ENCODE measurements at regions not wholly inside any gene's neighbourhood (a gene's known extent, or its start where the extent isn't known, plus 50 kb on each side); places are given as distances from the start of the nearest gene placed in this dataset.

DNA sequence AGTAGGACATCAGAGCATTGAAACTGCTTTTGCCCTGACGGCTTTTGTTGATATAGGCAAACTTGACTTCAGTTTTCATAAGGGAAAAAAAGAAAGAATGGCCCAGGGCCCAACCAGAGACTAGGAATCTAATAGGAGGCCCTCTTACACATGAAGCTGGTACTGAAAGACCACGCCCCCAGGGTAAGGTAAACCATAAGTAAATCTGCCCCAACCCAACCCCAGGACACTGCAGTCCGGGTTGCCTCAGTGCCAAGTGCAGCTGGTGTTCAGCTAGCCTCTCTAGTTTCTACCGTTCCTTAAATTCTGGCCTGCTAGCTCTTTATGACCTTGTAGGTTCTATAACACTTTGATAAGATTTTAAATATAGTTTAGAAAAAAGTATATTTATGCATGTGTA lies 136.7 kb downstream of the AQP9 start:
- Histone ChIP-seq H3K9ac (ENCODE audit: low read depth in 2 of 2, low read length in 2 of 2) (no peak overlapping the region), H3K27ac (no peak overlapping the region), H3K36me3 (peaks cover 5% of the 10 kb centered on the region), H3K9me3 (no peaks in the 10 kb centered on the region), H3K27me3 (no peaks in the 10 kb centered on the region), H3K4me1 (no peaks in the 10 kb centered on the region), H3K4me3 (no peak overlapping the region)
- DNase-seq = no peak
- TF ChIP-seq, protein P1, sequence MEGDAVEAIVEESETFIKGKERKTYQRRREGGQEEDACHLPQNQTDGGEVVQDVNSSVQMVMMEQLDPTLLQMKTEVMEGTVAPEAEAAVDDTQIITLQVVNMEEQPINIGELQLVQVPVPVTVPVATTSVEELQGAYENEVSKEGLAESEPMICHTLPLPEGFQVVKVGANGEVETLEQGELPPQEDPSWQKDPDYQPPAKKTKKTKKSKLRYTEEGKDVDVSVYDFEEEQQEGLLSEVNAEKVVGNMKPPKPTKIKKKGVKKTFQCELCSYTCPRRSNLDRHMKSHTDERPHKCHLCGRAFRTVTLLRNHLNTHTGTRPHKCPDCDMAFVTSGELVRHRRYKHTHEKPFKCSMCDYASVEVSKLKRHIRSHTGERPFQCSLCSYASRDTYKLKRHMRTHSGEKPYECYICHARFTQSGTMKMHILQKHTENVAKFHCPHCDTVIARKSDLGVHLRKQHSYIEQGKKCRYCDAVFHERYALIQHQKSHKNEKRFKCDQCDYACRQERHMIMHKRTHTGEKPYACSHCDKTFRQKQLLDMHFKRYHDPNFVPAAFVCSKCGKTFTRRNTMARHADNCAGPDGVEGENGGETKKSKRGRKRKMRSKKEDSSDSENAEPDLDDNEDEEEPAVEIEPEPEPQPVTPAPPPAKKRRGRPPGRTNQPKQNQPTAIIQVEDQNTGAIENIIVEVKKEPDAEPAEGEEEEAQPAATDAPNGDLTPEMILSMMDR (IDR thresholded peaks at IDR 0.05) = no peak
- intact Hi-C loops (cut with DNase I) = loop anchor here (10.0 kb wide), 1 partner anchor 480 kb away; no protein-coding TSS in a partner anchor

DNA sequence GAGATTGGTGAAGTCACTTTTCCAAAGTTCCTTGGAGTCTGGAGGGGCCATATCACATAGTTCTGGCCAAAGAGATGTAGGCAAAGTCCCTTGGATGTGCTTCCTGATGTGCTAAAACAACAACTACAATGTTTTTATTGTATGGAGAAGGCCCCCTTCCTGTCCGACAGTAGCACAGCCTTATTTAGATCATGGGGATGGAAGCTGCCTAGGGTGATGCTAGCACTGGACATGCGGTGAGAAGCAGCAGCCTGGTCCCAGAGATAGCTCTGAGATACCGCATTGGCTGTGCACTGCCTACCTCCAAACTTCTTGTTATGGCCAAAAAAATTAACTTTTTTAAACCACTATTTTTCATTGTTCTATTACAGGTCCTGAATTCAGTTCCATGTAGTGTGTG lies 137.6 kb downstream of the AQP9 start:
- H3K9ac ChIP-seq (ENCODE audit: low read depth in 2 of 2, low read length in 2 of 2) = no peak overlapping the region
- TF ChIP-seq, protein P1 (IDR thresholded peaks at IDR 0.05) = no peak
- no peak for DNase-seq
- no peak overlapping the region for H3K27ac ChIP-seq
- no peak overlapping the region for H3K4me3 ChIP-seq
- H3K4me1 ChIP-seq = no peaks in the 10 kb centered on the region
- intact Hi-C loops (cut with DNase I) = loop anchor here (10.0 kb wide), 1 partner anchor 479 kb away; no protein-coding TSS in a partner anchor
- no peaks in the 10 kb centered on the region for H3K9me3 ChIP-seq
- H3K36me3 ChIP-seq = peaks cover 2% of the 10 kb centered on the region
- no peaks in the 10 kb centered on the region for H3K27me3 ChIP-seq

DNA sequence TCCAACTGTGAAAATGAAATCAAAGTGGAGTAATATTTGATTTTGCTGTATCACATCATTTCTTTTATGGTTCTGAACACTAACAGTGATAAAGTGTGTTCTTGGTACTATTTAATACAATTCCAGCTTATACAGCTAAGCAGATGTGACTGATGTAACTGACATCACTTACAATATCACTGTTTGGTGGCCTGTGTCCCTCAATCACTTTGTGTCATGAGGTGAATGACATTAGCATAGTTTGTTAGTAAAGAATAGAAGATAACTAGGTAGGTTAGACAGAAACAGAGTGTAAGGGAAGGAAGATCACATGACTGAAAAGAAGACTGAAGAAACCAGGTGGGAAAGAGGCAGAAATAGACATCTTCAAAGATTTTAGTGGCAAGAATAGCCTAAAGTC lies 138.7 kb downstream of the AQP9 start:
- Histone ChIP-seq H3K9me3 (no peaks in the 10 kb centered on the region), H3K4me3 (no peak overlapping the region), H3K4me1 (no peaks in the 10 kb centered on the region), H3K27me3 (no peaks in the 10 kb centered on the region), H3K27ac (no peak overlapping the region), H3K36me3 (no peaks in the 10 kb centered on the region), H3K9ac (ENCODE audit: low read depth in 2 of 2, low read length in 2 of 2) (no peak overlapping the region)
- intact Hi-C loops (cut with DNase I) = loop anchor here (10.0 kb wide), 1 partner anchor 478 kb away; no protein-coding TSS in a partner anchor
- DNase-seq = no peak
- TF ChIP-seq, protein P1 (IDR thresholded peaks at IDR 0.05) = no peak

DNA sequence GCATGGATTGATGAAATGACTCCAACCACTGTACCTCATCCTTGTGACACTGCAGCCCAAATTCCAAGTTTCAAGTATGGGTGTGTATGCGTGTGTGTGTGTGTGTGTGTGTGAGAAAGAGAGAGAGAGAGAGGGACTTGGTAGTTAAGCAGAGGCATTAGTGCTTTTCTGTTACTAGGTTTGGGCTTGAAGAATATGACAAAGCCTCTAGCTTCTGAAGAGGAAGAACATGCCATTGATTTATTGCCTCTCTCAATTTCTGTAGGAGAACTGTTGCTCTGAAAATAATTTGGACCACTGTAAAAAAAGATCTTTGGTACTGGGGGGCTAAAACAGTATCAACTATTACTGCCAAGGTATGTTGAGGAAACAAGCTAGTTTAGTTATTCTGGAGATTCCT lies 139.2 kb downstream of the AQP9 start:
- TF ChIP-seq, protein P1 (IDR thresholded peaks at IDR 0.05) = no peak
- no peaks in the 10 kb centered on the region for H3K9me3 ChIP-seq
- DNase-seq = no peak
- H3K9ac ChIP-seq (ENCODE audit: low read depth in 2 of 2, low read length in 2 of 2) = no peak overlapping the region
- no peak overlapping the region for H3K27ac ChIP-seq
- intact Hi-C loops (cut with DNase I) = loop anchor here (10.0 kb wide), 1 partner anchor 477 kb away; no protein-coding TSS in a partner anchor
- no peaks in the 10 kb centered on the region for H3K27me3 ChIP-seq
- H3K36me3 ChIP-seq = no peaks in the 10 kb centered on the region
- H3K4me3 ChIP-seq = no peak overlapping the region
- no peaks in the 10 kb centered on the region for H3K4me1 ChIP-seq

DNA sequence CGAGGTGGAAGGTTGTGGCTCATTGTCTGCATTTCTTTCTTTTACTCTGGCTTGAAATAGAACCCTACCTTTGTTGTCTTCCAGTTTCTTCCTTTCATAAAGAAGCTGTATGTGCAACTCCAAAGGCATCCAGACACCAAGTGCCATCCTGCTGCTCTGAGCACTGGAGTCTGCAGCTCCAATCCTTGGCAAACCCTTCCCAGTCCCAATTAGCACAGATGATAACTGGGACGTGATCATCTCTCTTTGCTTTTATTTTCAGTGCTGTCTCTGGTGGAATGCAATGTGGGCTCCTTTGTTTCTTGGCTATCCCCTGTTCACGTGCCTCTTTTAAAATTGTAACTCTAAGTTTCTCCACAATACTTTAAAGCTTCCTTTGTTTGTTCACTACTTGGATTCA lies 140.9 kb downstream of the AQP9 start:
- TF ChIP-seq, protein P1 (IDR thresholded peaks at IDR 0.05) = no peak
- intact Hi-C loops (cut with DNase I) = loop anchor here (10.0 kb wide), 1 partner anchor 476 kb away; no protein-coding TSS in a partner anchor
- Histone ChIP-seq H3K4me1 (no peaks in the 10 kb centered on the region), H3K9me3 (no peaks in the 10 kb centered on the region), H3K27me3 (no peaks in the 10 kb centered on the region), H3K36me3 (no peaks in the 10 kb centered on the region), H3K9ac (ENCODE audit: low read depth in 2 of 2, low read length in 2 of 2) (no peak overlapping the region), H3K27ac (no peak overlapping the region), H3K4me3 (no peak overlapping the region)
- no peak for DNase-seq

Data from colonic mucosa (tissue), 4 donors.